Kidney (tissue), 13 donors: ENCODE measurements at regions not wholly inside any gene's neighbourhood (a gene's known extent, or its start where the extent isn't known, plus 50 kb on each side); places are given as distances from the start of the nearest gene placed in this dataset.

Source experiments
- DNase-seq, 5 donors: peaks; one replicate each; pipeline ENCODE4 v3.0.0-alpha.2; 2013 to 2020
- FAIRE-seq: peaks from 2 replicates; lab custom pipeline; 2012; peaks lifted over from hg19 to GRCh38; lab: Jason Lieb, UNC
- H3K27ac ChIP-seq, 2 donors: one replicate each; pipeline ENCODE4 v1.7.0; 2013; ENCODE audit warnings: low read depth in 2 of 2, low read length in 2 of 2, inconsistent platforms in 1 of 2
- H3K27me3 ChIP-seq: one replicate; pipeline ENCODE4 v1.7.1; 2013; ENCODE audit warnings: low read length, inconsistent platforms; ENCODE audit not compliant: control insufficient read depth, insufficient read depth
- H3K36me3 ChIP-seq, 3 donors: one replicate each; pipeline versions ENCODE4 v1.7.0 to v1.7.1; 2013; ENCODE audit warnings: low read length in 3 of 3, control low read depth in 1 of 3, inconsistent platforms in 1 of 3; ENCODE audit not compliant: insufficient read depth in 3 of 3, control insufficient read depth in 2 of 3
- H3K4me1 ChIP-seq, 3 donors: one replicate each; pipeline versions ENCODE4 v1.7.0 to v1.7.1; 2013; ENCODE audit warnings: low read length in 3 of 3, inconsistent platforms in 1 of 3, low read depth in 1 of 3; ENCODE audit not compliant: control insufficient read depth in 2 of 3, insufficient read depth in 2 of 3
- H3K4me3 ChIP-seq, 3 donors: one replicate each; pipeline versions ENCODE4 v1.7.0 to v1.8.1; 2013; ENCODE audit warnings: low read length in 3 of 3, control low read depth in 1 of 3, inconsistent platforms in 1 of 3
- H3K9ac ChIP-seq, 3 donors: one replicate each; pipeline versions ENCODE4 v1.7.0 to v1.7.1; 2013; ENCODE audit warnings: low read length in 3 of 3, control low read depth in 1 of 3, inconsistent platforms in 1 of 3
- H3K9me3 ChIP-seq, 3 donors: one replicate each; pipeline versions ENCODE4 v1.7.0 to v1.7.1; 2013; ENCODE audit warnings: low read length in 3 of 3, control low read depth in 1 of 3, inconsistent platforms in 1 of 3; ENCODE audit not compliant: control insufficient read depth in 2 of 3, insufficient read depth in 1 of 3
- CTCF ChIP-seq: IDR thresholded peaks from 3 replicates; pipeline ENCODE4 v1.5.1; 2012; ENCODE audit warnings: mild to moderate bottlenecking, moderate library complexity, borderline replicate concordance; ENCODE audit not compliant: insufficient read depth; ENCODE audit errors: extremely low read depth
- intact Hi-C: fragments of 100-400 bp; cut with DNase I; formaldehyde crosslinking; loops from one replicate; pipeline ENCODE4 v1.11.1; 2022
- donor health status: control.
- donor health status: control.
- donor health status: control.
- donor health status: control.
- donor health status: control.
- donor health status: DM: yes; HTN: yes; CAD: no.
- donor health status: Normal renal cell carcinoma (clear cell type).

- Histone ChIP-seq H3K4me1 (no peaks in the 10 kb centered on the region), H3K9ac (no peak overlapping the region), H3K36me3 (no peaks in the 10 kb centered on the region), H3K27me3 (no peaks in the 10 kb centered on the region), H3K27ac (no peak overlapping the region), H3K9me3 (no peaks in the 10 kb centered on the region), H3K4me3 (no peak overlapping the region)
- TF ChIP-seq CTCF, result no peak
- no peak for DNase-seq
- intact Hi-C loops, result no loop called here
- no peak for FAIRE-seq
Observed at GRCh38 chr6:156183678-156184077, 593.5 kb upstream of the ARID1B start.

- intact Hi-C loops, result no loop called here
- Histone ChIP-seq H3K27me3 (no peaks in the 10 kb centered on the region), H3K9ac (no peak overlapping the region), H3K36me3 (no peaks in the 10 kb centered on the region), H3K27ac (no peak overlapping the region), H3K4me3 (no peak overlapping the region), H3K4me1 (no peaks in the 10 kb centered on the region), H3K9me3 (no peaks in the 10 kb centered on the region)
- DNase-seq (no peak), FAIRE-seq (no peak)
- TF ChIP-seq CTCF, result no peak
Observed at GRCh38 chr6:156182356-156182755, 594.8 kb upstream of the ARID1B start.

GRCh38 chr6:156181506-156181905 lies 595.7 kb upstream of the ARID1B start:
- Histone ChIP-seq H3K36me3 (no peaks in the 10 kb centered on the region), H3K4me3 (no peak overlapping the region), H3K4me1 (no peaks in the 10 kb centered on the region), H3K9me3 (no peaks in the 10 kb centered on the region), H3K27me3 (no peaks in the 10 kb centered on the region), H3K9ac (no peak overlapping the region), H3K27ac (no peak overlapping the region)
- FAIRE-seq, result no peak
- intact Hi-C loops, result no loop called here
- no peak for DNase-seq
- TF ChIP-seq CTCF, result no peak

GRCh38 chr6:156175971-156176421 lies 601.2 kb upstream of the ARID1B start:
- H3K27ac ChIP-seq, result no peak overlapping the region
- H3K9ac ChIP-seq, result no peak overlapping the region
- DNase-seq, result peak; percentile 42 to 63 (median 56)
- intact Hi-C loops, result no loop called here
- no peak for FAIRE-seq
- no peaks in the 10 kb centered on the region for H3K27me3 ChIP-seq
- H3K36me3 ChIP-seq, result no peaks in the 10 kb centered on the region
- H3K4me1 ChIP-seq, result no peaks in the 10 kb centered on the region
- no peaks in the 10 kb centered on the region for H3K9me3 ChIP-seq
- H3K4me3 ChIP-seq, result no peak overlapping the region
- TF ChIP-seq CTCF, result no peak
